ENCODE measurements at regions not wholly inside any gene's neighbourhood (a gene's known extent, or its start where the extent isn't known, plus 50 kb on each side); places are given as distances from the start of the nearest gene placed in this dataset.
A peak's percentile ranks its signal among the peaks of the same experiment; 100 is the strongest.

DNA sequence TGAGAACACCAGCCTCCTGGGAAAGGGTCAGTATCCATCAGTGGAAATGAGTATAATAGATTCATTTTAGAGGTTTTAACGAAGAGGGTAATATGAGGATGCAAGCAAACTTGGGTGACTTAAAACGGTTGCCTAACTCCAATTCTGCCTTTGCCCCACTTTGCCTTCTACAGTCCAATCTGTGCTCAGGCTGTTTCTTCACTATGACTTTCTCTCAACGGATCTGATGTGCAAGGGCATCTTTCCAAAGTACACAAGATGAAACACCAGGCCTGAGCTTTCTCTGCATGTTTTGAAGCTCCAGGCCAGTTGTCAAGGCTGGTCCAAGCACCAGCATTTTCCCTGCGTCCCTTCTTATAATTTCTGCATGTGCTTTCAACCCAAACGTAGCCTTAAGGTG lies 68.0 kb upstream of the TMEM164 start:
- peak in 1 of 2 experiments; percentile 2 for DNase-seq

DNA sequence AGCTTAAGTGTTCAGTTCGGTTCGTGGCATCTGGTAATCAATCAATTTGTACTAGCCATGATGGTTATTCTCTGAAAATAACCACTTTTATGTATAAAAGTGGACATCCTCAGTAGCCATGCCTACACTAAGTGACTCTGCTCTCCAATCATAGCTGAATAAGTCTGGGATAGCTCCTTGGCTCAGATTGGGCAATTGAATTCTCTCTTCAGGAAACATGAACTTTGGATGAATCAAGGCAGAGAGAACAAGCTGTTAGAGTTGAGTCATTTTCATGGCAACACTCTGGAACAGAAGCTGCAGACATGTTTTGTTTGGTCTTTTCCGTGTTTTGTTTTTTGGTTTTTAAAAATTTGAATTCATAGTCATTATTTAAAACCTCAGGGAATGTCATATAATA lies 66.8 kb upstream of the TMEM164 start:
- no peak for DNase-seq

DNA sequence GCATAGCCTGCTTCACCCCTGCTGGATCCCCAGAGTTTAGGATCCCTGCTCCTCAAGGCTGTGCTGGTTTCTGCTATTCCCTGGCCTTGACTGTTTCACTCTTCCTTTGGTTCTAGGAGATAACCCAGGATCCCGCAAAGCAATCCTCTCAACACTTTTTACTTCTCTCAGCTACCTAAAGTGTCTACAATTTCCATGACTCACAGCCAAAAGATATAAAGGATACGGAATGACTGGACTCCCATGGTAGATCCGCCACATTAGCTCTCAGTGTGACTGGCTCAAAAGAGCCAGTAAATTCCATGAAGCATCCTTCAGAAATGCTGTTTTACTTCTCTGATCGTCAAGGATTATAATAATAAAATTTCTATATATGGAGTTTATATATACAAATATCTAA lies 66.3 kb upstream of the TMEM164 start:
- no peak for DNase-seq

DNA sequence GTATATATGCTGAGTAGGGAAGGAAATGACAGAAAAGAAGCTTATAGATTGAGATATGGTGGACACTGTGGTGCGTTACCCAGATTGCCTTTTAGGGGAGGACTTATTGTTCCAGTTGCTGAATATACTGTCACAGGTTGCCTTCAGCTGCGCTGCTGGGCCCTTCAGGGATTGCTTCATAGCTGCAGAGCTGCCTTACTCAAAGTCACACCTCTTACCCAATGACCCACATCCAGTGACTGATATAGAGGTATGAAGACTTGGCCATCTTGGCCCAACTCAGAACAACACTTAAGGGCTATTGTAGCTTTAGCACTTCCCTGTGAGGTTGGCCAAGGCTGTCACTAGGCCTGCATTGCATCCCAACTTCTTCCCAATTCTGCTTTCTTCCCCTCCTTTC lies 63.4 kb upstream of the TMEM164 start:
- no peak for DNase-seq

DNA sequence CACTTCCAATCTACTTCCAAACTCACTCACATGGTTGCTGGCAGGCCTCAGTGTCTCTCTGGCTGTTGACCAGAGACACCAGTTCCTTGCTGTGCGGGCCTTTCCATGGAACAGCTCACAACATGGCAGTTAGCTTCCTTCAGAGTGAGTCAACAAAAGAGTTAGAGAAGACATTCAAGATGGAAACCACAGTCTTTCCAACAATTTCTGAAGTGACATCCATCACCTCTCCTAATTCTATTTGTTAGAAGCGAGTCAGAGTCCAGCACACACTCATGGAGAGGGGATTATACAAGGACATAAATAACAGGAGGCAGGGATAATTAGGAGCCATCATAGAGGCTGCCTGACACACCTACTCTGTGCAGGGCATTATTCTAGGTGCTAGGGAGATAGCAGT lies 62.5 kb upstream of the TMEM164 start:
- DNase-seq: no peak

DNA sequence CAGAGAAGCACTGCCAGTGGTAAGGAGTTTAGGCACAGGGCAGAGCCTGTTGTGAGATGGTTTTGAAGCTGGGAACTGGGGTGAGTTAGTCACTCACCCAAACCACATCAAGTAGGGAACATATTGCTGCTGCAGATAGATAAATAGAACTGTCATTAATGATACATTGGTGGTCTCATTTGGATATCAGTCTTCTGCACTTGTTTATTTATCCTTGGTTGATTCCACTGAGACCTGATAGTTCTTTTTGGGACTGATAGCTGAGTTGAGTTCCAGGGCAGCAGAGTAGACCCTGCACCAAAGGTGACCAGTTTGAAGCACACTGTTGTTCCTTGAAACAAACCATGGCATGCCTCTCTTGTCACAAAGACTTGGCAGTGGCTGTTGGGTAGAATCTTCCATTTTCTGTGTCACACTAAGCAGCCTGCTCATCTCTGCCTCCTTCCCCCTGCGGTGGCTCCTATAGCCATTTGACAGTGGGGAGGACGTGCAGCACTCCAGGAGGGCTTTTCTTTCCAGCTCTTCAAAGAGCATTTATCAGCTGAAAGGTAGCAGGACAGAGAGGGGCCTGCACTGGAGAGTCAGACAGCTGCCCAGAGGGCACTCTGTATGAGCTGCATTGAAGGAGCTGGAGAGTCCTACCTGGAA lies 59.7 kb upstream of the TMEM164 start:
- DNase-seq: no peak

DNA sequence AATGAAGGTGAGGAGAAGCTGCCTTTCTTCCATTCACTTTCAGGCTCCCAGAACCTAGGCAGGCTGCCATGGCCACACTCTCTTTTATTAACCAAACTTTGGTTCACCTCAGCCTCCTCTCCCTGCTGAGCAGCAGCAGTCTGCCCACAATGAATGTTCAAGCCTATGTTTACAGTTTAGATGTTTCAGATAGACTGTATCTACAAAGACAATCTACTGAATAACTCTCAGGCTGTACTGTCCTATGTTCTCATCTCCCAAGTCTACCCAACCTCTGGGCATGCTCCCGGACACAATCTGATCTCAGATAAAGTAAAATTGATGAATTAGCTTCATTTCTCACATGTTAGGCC lies 59.2 kb upstream of the TMEM164 start:
- no peak for DNase-seq

DNA sequence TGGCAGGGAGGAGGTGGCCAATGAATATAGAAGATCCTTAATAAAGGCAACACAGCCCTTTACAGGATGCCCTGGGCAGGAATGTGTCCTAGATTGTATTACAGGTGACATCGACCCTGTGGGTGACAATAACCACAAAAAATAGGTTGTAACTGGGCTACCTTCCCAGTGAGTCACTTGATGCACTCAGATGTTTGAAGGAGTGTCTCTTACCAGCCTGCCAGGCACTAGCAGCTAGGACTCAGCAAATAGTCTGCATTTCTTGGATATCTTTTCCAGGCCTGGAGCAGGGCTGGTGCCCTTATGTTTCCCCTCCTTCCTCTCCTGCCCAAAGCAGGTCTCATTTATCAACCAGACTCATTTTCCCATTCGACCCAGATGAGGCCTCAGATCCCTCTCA lies 50.9 kb upstream of the TMEM164 start:
- DNase-seq: no peak

DNA sequence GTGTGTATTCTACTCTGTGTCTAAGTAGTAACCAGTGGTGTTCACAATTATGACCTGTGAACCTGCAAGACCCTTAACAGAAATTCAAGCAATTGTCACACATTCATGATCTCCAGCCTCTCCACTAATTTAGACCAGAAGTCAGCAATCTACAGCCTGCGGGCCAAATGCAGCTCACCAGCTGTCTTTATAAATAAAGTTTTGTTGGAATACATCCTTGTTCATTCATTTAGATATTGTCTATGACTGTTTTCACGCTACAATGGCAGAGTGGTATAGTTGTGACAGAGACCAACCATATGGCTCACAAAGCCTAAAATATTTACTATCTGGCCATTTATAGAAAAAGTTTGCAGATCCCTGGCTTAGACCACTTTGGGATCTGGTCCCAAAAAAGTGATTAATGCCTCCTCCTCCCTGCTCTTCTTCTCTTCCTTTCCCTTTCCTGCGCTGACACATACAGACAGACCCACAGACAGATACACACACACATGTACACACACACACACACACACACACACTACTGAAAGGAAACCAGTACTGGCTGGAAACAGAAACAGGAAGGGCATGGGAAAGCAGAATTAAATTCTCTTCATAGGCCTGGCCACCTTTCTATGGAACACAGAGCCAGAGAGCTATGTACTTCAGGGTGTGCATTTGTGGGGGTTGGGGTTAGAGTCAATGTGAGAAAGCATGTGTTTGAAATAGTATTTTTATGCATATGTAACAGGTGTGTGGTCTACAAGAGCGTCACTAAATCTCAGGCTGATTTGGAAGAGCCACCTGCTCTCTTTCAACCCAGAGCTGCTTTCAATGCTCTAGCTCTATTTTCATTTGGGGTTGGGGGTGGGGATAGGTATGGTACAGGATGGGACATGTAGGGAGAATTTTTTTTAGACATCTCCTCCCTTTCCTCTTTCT lies 49.7 kb upstream of the TMEM164 start:
- no peak for DNase-seq

All from NCI-H446 (cell line).